ENCODE measurements at regions not wholly inside any gene's neighbourhood (a gene's known extent, or its start where the extent isn't known, plus 50 kb on each side); places are given as distances from the start of the nearest gene placed in this dataset.

DNA sequence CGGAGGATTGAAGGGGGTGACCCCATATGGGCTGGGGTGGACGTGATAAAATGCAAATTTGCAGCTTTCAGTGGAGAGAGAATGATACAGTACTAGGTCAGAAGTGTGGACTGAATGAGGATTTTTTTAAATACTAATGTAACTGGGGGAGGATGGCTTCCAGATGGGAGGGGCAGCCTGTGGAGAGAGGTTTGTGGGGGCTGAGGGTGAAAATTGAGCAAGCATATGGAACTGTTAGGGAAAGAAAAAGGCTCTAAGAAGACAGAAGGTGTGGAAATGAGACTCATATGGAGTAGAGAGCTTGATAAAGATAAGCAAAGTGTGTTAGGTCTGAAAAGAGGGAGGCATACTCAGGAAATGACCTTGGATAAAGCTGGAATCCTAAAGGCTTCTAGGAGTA lies 926.4 kb downstream of the IGSF11 start:
- TF ChIP-seq, protein P1, sequence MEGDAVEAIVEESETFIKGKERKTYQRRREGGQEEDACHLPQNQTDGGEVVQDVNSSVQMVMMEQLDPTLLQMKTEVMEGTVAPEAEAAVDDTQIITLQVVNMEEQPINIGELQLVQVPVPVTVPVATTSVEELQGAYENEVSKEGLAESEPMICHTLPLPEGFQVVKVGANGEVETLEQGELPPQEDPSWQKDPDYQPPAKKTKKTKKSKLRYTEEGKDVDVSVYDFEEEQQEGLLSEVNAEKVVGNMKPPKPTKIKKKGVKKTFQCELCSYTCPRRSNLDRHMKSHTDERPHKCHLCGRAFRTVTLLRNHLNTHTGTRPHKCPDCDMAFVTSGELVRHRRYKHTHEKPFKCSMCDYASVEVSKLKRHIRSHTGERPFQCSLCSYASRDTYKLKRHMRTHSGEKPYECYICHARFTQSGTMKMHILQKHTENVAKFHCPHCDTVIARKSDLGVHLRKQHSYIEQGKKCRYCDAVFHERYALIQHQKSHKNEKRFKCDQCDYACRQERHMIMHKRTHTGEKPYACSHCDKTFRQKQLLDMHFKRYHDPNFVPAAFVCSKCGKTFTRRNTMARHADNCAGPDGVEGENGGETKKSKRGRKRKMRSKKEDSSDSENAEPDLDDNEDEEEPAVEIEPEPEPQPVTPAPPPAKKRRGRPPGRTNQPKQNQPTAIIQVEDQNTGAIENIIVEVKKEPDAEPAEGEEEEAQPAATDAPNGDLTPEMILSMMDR (IDR thresholded peaks at IDR 0.05; ENCODE audit: insufficient read depth, missing control alignments) = no peak
- DNase-seq (ENCODE audit: insufficient read length, low spot score) = no peak
- no peak for FAIRE-seq

GRCh38 chr3:118108769-118109168 lies 925.9 kb downstream of the IGSF11 start:
- TF ChIP-seq, protein P1 (IDR thresholded peaks at IDR 0.05; ENCODE audit: insufficient read depth, missing control alignments) = no peak
- DNase-seq (ENCODE audit: insufficient read length, low spot score) = no peak
- FAIRE-seq = no peak

DNA sequence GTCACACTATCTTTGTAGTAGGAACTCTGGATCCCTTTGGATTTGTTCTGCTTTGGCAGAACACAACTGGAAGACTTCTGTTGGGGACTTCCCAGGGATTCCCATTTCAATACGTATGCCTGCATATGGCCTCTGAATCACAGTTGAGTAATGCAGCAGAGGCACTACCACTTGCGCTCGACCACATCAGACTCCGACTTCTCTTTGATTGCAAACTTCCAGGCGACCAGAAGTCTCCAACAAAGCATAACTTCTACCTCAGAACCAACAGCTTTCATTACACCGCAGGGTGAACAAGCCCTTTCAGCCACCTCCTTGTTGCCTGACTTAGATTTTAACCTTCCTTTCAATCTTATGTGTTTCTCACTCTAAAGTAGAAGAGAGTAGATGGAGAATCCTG lies 924.4 kb downstream of the IGSF11 start:
- DNase-seq (ENCODE audit: insufficient read length, low spot score) = no peak
- no peak for FAIRE-seq
- TF ChIP-seq, protein P1 (IDR thresholded peaks at IDR 0.05; ENCODE audit: insufficient read depth, missing control alignments) = no peak

- FAIRE-seq (no peak), DNase-seq (ENCODE audit: insufficient read length, low spot score) (no peak)
- TF ChIP-seq, protein P1 (IDR thresholded peaks at IDR 0.05; ENCODE audit: insufficient read depth, missing control alignments) = no peak
Observed at GRCh38 chr3:118116991-118117390, 917.7 kb downstream of the IGSF11 start.

- TF ChIP-seq, protein P1 (IDR thresholded peaks at IDR 0.05; ENCODE audit: insufficient read depth, missing control alignments) = no peak
- DNase-seq (ENCODE audit: insufficient read length, low spot score) (no peak), FAIRE-seq (no peak)
Observed at GRCh38 chr3:118126751-118127150, 907.9 kb downstream of the IGSF11 start.

DNA sequence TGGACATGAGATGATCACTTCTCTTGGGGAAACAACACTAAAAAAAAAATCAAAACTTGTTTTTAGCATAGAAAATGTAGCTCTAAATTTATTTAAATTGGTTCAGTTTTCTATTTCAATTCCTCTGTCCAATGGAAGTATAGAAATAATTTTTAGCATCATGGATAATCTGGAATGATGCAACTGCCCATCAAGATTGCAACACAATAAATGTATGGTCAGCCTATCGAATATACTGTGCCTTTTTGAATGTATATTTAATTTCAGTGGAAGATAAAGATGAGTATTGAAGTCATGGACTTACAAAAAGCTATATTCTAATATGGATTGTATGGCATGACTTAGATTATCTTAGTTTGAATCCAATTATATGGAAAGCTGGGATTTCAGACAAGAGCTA lies 906.7 kb downstream of the IGSF11 start:
- TF ChIP-seq, protein P1 (IDR thresholded peaks at IDR 0.05; ENCODE audit: insufficient read depth, missing control alignments) = no peak
- FAIRE-seq (no peak), DNase-seq (ENCODE audit: insufficient read length, low spot score) (no peak)

- TF ChIP-seq, protein P1 (IDR thresholded peaks at IDR 0.05; ENCODE audit: insufficient read depth, missing control alignments) = no peak
- no peak for DNase-seq (ENCODE audit: insufficient read length, low spot score)
- no peak for FAIRE-seq
Observed at GRCh38 chr3:118128886-118129285, 905.8 kb downstream of the IGSF11 start.
